SK-N-SH (cell line): ENCODE measurements at regions not wholly inside any gene's neighbourhood (a gene's known extent, or its start where the extent isn't known, plus 50 kb on each side); places are given as distances from the start of the nearest gene placed in this dataset.

Experiments
- CTCF ChIA-PET: fragments of 300-600, 350-600 bp; formaldehyde crosslinking; extraction: SDS; loops from one replicate; lab custom pipeline; 2021; lab: Yijun Ruan, JAX
- POLR2A ChIA-PET: fragments of 350-600 bp; sonication (Branson Sonifier 250); formaldehyde crosslinking; extraction: SDS; loops from one replicate; lab custom pipeline; 2020; ENCODE audit warnings: antibody characterized with exemption, inconsistent platforms; lab: Yijun Ruan, JAX
- DNase-seq: peaks from one replicate; pipeline ENCODE4 v3.0.0; 2012
- H2AFZ ChIP-seq: fragments of 200-600 bp; sonication (generic); 2 replicates; pipeline ENCODE4 v1.8.1; 2016; ENCODE audit warnings: antibody characterized with exemption, mild to moderate bottlenecking, low read depth
- H3F3A ChIP-seq: fragments of 200-600 bp; sonication (generic); replicated peaks from 2 replicates; pipeline ENCODE3; 2016; ENCODE audit warnings: antibody characterized with exemption, mild to moderate bottlenecking; ENCODE audit not compliant: insufficient read depth
- H3K27ac ChIP-seq, 2 experiments: fragments of 200-500 bp in 1 of 2; fragments of 200-600 bp in 1 of 2; sonication (Bioruptor generic) in 1 of 2; sonication (generic), shearing (Covaris generic) in 1 of 2; 2 replicates each; pipeline versions ENCODE4 v1.5.1 to v1.6.1; 2014 to 2016; ENCODE audit warnings: low read depth in 2 of 2, inconsistent platforms in 1 of 2, low read length in 1 of 2, mild to moderate bottlenecking in 1 of 2, mixed read lengths in 1 of 2
- H3K27me3 ChIP-seq: fragments of 200-600 bp; sonication (generic), shearing (Covaris generic); 2 replicates; pipeline ENCODE4 v1.6.1; 2016; ENCODE audit warnings: mixed run types; ENCODE audit not compliant: insufficient read depth
- H3K36me3 ChIP-seq, 2 experiments: fragments of 200-500 bp in 1 of 2; fragments of 200-600 bp in 1 of 2; sonication (Bioruptor generic) in 1 of 2; sonication (generic) in 1 of 2; replicated peaks in 1 of 2; 2 replicates each; pipeline versions ENCODE3 to v1.5.1; 2014 to 2016; ENCODE audit warnings: low read length in 1 of 2, mild to moderate bottlenecking in 1 of 2; ENCODE audit not compliant: insufficient read depth in 2 of 2, control insufficient read depth in 1 of 2
- H3K4me1 ChIP-seq, 2 experiments: fragments of 200-500 bp in 1 of 2; fragments of 200-600 bp in 1 of 2; sonication (Bioruptor generic) in 1 of 2; sonication (generic), shearing (Covaris generic) in 1 of 2; 2 replicates each; pipeline versions ENCODE4 v1.5.1 to v1.6.1; 2014 to 2016; ENCODE audit warnings: low read depth in 1 of 2, low read length in 1 of 2, mixed run types in 1 of 2; ENCODE audit not compliant: insufficient read depth in 2 of 2, control insufficient read depth in 1 of 2
- H3K4me2 ChIP-seq: fragments of 200-600 bp; sonication (generic), shearing (Covaris generic); 2 replicates; pipeline ENCODE4 v1.6.1; 2017; ENCODE audit warnings: mixed run types
- H3K4me3 ChIP-seq, 2 experiments: fragments of 200-500 bp in 1 of 2; fragments of 200-600 bp in 1 of 2; sonication (Bioruptor generic) in 1 of 2; sonication (generic), shearing (Covaris generic) in 1 of 2; 2 replicates each; pipeline versions ENCODE4 v1.5.1 to v1.8.1; 2014 to 2016; ENCODE audit warnings: low read depth in 2 of 2, inconsistent platforms in 1 of 2, low read length in 1 of 2, mild to moderate bottlenecking in 1 of 2, mixed read lengths in 1 of 2, moderate library complexity in 1 of 2
- H3K79me2 ChIP-seq: fragments of 200-600 bp; sonication (generic); 2 replicates; pipeline ENCODE4 v1.8.1; 2017; ENCODE audit warnings: mild to moderate bottlenecking; ENCODE audit not compliant: insufficient read depth
- H3K9ac ChIP-seq: fragments of 200-600 bp; sonication (generic); 2 replicates; pipeline ENCODE4 v1.6.1; 2017; ENCODE audit warnings: mixed run types
- H3K9me2 ChIP-seq: fragments of 200-600 bp; sonication (generic); 2 replicates; pipeline ENCODE4 v1.6.1; 2017; ENCODE audit warnings: mixed run types
- H3K9me3 ChIP-seq: fragments of 200-600 bp; sonication (generic); 2 replicates; pipeline ENCODE4 v1.6.1; 2017; ENCODE audit warnings: mixed run types, mild to moderate bottlenecking, moderate library complexity
- H4K20me1 ChIP-seq: fragments of 200-600 bp; sonication (generic); 2 replicates; pipeline ENCODE4 v1.6.1; 2017; ENCODE audit warnings: mild to moderate bottlenecking, mixed run types; ENCODE audit not compliant: insufficient read depth
- CHD2 ChIP-seq: fragments of 150-350 bp; IDR thresholded peaks from 2 replicates; pipeline ENCODE4 v1.6.1; 2018; ENCODE audit warnings: low read length; ENCODE audit not compliant: partially characterized antibody
- EP300 ChIP-seq, 2 experiments: IDR thresholded peaks; 2 replicates each; pipeline versions ENCODE4 v1.4.0 to v1.6.1; 2012; ENCODE audit warnings: borderline replicate concordance in 1 of 2, low read depth in 1 of 2, low read length in 1 of 2
- EZH2phosphoT487 ChIP-seq: fragments of 200-600 bp; sonication (generic); IDR thresholded peaks from 2 replicates; pipeline ENCODE4 v1.6.1; 2017; ENCODE audit warnings: low read depth, mixed run types, mild to moderate bottlenecking, antibody characterized with exemption, moderate library complexity, borderline replicate concordance
- FOSL2 ChIP-seq: IDR thresholded peaks from 2 replicates; pipeline ENCODE4 v1.4.0; 2012; ENCODE audit warnings: low read depth, mild to moderate bottlenecking, moderate library complexity, borderline replicate concordance
- FOXJ3 ChIP-seq: sonication (generic); formaldehyde crosslinking; IDR thresholded peaks from 2 replicates; pipeline ENCODE4 v1.5.1; 2020; ENCODE audit warnings: mild to moderate bottlenecking, missing genetic modification reagents
- GABPA ChIP-seq: IDR thresholded peaks from 2 replicates; pipeline ENCODE4 v1.4.0; 2012; ENCODE audit warnings: low read depth, mild to moderate bottlenecking
- IRF3 ChIP-seq: fragments of 150-350 bp; IDR thresholded peaks from 2 replicates; pipeline ENCODE4 v1.6.1; 2016; ENCODE audit warnings: mild to moderate bottlenecking, low read depth, low read length
- JUND ChIP-seq: IDR thresholded peaks from 2 replicates; pipeline ENCODE4 v1.4.0; 2012
- MEF2A ChIP-seq: IDR thresholded peaks from 2 replicates; pipeline ENCODE4 v1.4.0; 2012; ENCODE audit warnings: low read depth, borderline replicate concordance
- MXI1 ChIP-seq: IDR thresholded peaks from 2 replicates; pipeline ENCODE4 v1.6.1; 2012; ENCODE audit warnings: mild to moderate bottlenecking, low read depth, low read length, improper control_type of control experiment
- NFIC ChIP-seq: IDR thresholded peaks from 2 replicates; pipeline ENCODE4 v1.4.0; 2012; ENCODE audit warnings: borderline replicate concordance
- NRF1 ChIP-seq: IDR thresholded peaks from 2 replicates; pipeline ENCODE4 v1.6.1; 2012; ENCODE audit warnings: low read depth, mild to moderate bottlenecking, low read length
- RAD21 ChIP-seq: IDR thresholded peaks from 2 replicates; pipeline ENCODE4 v1.6.1; 2012; ENCODE audit warnings: mild to moderate bottlenecking, low read length
- RCOR1 ChIP-seq: fragments of 150-350 bp; IDR thresholded peaks from 2 replicates; pipeline ENCODE4 v1.6.1; 2017; ENCODE audit warnings: antibody characterized with exemption, low read length
- REST ChIP-seq: IDR thresholded peaks from 2 replicates; pipeline ENCODE4 v1.6.1; 2012; ENCODE audit warnings: mild to moderate bottlenecking, low read depth, low read length, moderate library complexity
- RFX5 ChIP-seq: IDR thresholded peaks from 2 replicates; pipeline ENCODE4 v1.6.1; 2012; ENCODE audit warnings: mild to moderate bottlenecking, improper control_type of control experiment, low read length
- RXRA ChIP-seq: IDR thresholded peaks from 2 replicates; pipeline ENCODE4 v1.4.0; 2012; ENCODE audit warnings: low read depth, mild to moderate bottlenecking, borderline replicate concordance
- TAF1 ChIP-seq: IDR thresholded peaks from 2 replicates; pipeline ENCODE4 v1.6.1; 2012; ENCODE audit warnings: low read depth, mild to moderate bottlenecking, low read length, moderate library complexity, borderline replicate concordance
- WGBS: methylation state at CpG from one replicate; pipeline ENCODE4 v1.1.6; 2017; ENCODE audit warnings: low lambda C conversion rate; 5-methylcytosine and 5-hydroxymethylcytosine counted together
- TF ChIP-seq, protein P1 (sequence below): IDR thresholded peaks from 2 replicates; pipeline ENCODE4 v1.4.0; 2012; ENCODE audit warnings: low read depth
- TF ChIP-seq, protein P2 (sequence below): IDR thresholded peaks from 2 replicates; pipeline ENCODE4 v1.4.0; 2012; ENCODE audit warnings: low read depth, borderline replicate concordance
- TF ChIP-seq, protein P3 (sequence below): IDR thresholded peaks from 2 replicates; pipeline ENCODE4; 2012

GRCh38 chr3:109899925-109900324 is 562.6 kb upstream of the DPPA4 start:
- no peak overlapping the region for H3K4me3 ChIP-seq
- POLR2A ChIA-PET, result no interaction called here
- H3K9me3 ChIP-seq, result no peaks in the 10 kb centered on the region
- no peak for DNase-seq
- no peaks in the 10 kb centered on the region for H3K27me3 ChIP-seq
- no peak overlapping the region for H3K27ac ChIP-seq
- H3K4me2 ChIP-seq, result no peak overlapping the region
- H4K20me1 ChIP-seq, result no peaks in the 10 kb centered on the region
- H3K4me1 ChIP-seq, result no peaks in the 10 kb centered on the region
- CTCF ChIA-PET, result no interaction called here
- H3K36me3 ChIP-seq, result no peaks in the 10 kb centered on the region
- no peaks in the 10 kb centered on the region for H3F3A ChIP-seq
- no peaks in the 10 kb centered on the region for H3K9me2 ChIP-seq
- 43% methylated on average over 2 of the region's 2 CpGs for WGBS
- TF ChIP-seq NRF1 (no peak), RXRA (no peak), CHD2 (no peak), RCOR1 (no peak)
- no peaks in the 10 kb centered on the region for H3K79me2 ChIP-seq
- H2AFZ ChIP-seq, result no peak overlapping the region; the same call in 1 of the 2 replicates
- no peak overlapping the region for H3K9ac ChIP-seq

- Histone ChIP-seq H3K9me2 (no peaks in the 10 kb centered on the region), H3K4me1 (no peaks in the 10 kb centered on the region), H2AFZ (no peak overlapping the region), H3K4me2 (no peak overlapping the region), H3F3A (no peaks in the 10 kb centered on the region), H3K9ac (no peak overlapping the region), H3K27ac (no peak overlapping the region), H3K4me3 (no peak overlapping the region), H3K9me3 (no peaks in the 10 kb centered on the region), H4K20me1 (no peaks in the 10 kb centered on the region), H3K36me3 (no peaks in the 10 kb centered on the region), H3K79me2 (no peaks in the 10 kb centered on the region), H3K27me3 (no peaks in the 10 kb centered on the region)
- no peak for DNase-seq
- WGBS, result 39% methylated on average over 1 of the region's 1 CpG
- ChIA-PET CTCF (interaction anchor here (1.2 kb wide), 1 partner anchor 157 kb away, joined by 3 read pairs; no protein-coding TSS in a partner anchor), POLR2A (no interaction called here)
- TF ChIP-seq, protein P1, sequence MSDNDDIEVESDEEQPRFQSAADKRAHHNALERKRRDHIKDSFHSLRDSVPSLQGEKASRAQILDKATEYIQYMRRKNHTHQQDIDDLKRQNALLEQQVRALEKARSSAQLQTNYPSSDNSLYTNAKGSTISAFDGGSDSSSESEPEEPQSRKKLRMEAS, result no peak
- no peak for TF ChIP-seq MEF2A
- no peak for TF ChIP-seq IRF3
- no peak for TF ChIP-seq TAF1
- no peak for TF ChIP-seq REST
- TF ChIP-seq FOXJ3 (CRISPR knock-in tag), result no peak
- TF ChIP-seq RFX5, result no peak
- TF ChIP-seq RCOR1, result no peak
- TF ChIP-seq, protein P2, sequence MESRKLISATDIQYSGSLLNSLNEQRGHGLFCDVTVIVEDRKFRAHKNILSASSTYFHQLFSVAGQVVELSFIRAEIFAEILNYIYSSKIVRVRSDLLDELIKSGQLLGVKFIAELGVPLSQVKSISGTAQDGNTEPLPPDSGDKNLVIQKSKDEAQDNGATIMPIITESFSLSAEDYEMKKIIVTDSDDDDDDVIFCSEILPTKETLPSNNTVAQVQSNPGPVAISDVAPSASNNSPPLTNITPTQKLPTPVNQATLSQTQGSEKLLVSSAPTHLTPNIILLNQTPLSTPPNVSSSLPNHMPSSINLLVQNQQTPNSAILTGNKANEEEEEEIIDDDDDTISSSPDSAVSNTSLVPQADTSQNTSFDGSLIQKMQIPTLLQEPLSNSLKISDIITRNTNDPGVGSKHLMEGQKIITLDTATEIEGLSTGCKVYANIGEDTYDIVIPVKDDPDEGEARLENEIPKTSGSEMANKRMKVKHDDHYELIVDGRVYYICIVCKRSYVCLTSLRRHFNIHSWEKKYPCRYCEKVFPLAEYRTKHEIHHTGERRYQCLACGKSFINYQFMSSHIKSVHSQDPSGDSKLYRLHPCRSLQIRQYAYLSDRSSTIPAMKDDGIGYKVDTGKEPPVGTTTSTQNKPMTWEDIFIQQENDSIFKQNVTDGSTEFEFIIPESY, result no peak
- no peak for TF ChIP-seq MXI1
- TF ChIP-seq, protein P3, sequence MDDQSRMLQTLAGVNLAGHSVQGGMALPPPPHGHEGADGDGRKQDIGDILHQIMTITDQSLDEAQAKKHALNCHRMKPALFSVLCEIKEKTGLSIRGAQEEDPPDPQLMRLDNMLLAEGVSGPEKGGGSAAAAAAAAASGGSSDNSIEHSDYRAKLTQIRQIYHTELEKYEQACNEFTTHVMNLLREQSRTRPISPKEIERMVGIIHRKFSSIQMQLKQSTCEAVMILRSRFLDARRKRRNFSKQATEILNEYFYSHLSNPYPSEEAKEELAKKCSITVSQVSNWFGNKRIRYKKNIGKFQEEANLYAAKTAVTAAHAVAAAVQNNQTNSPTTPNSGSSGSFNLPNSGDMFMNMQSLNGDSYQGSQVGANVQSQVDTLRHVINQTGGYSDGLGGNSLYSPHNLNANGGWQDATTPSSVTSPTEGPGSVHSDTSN, result no peak
- TF ChIP-seq JUND, result no peak
- TF ChIP-seq NFIC, result no peak
- TF ChIP-seq GABPA, result no peak
- no peak for TF ChIP-seq FOSL2
- TF ChIP-seq EZH2phosphoT487, result no peak
- TF ChIP-seq RAD21, result no peak
- TF ChIP-seq NRF1, result no peak
- no peak for TF ChIP-seq EP300 (IDR thresholded peaks at IDR 0.05; ENCODE audit: borderline replicate concordance in 1 of 2, low read depth in 1 of 2, low read length in 1 of 2)
These were observed 563.4 kb upstream of the DPPA4 start for GRCh38 chr3:109900783-109901182.
